GM23338 (cell line): ENCODE measurements at regions not wholly inside any gene's neighbourhood (a gene's known extent, or its start where the extent isn't known, plus 50 kb on each side); places are given as distances from the start of the nearest gene placed in this dataset.

ENCODE experiments used
- ATAC-seq: fragments of 200-7000 bp; cut with Tn5 transposase; 3 replicates; pipeline ENCODE4 v1.9.1; 2020
- DNase-seq: peaks from one replicate; pipeline ENCODE4 v3.0.0-alpha.2; 2015; ENCODE audit warnings: low spot score
- H2AFZ ChIP-seq: fragments of 200-600 bp; sonication (generic); 2 replicates; pipeline ENCODE4 v1.8.0; 2016; ENCODE audit warnings: antibody characterized with exemption, mild to moderate bottlenecking, moderate library complexity
- H3F3A ChIP-seq: fragments of 200-600 bp; sonication (generic); replicated peaks from 2 replicates; pipeline ENCODE4 v1.8.0; 2017; ENCODE audit warnings: antibody characterized with exemption, mixed run types, low read depth
- H3K27ac ChIP-seq: fragments of 200-600 bp; sonication (generic); 2 replicates; pipeline ENCODE4 v1.6.1; 2016; ENCODE audit warnings: low read depth
- H3K27me3 ChIP-seq: fragments of 200-600 bp; sonication (generic); 2 replicates; pipeline ENCODE4 v1.8.0; 2016; ENCODE audit warnings: mild to moderate bottlenecking, mixed run types, moderate library complexity; ENCODE audit not compliant: insufficient read depth
- H3K36me3 ChIP-seq: fragments of 200-600 bp; sonication (generic); 2 replicates; pipeline ENCODE4 v1.8.0; 2016; ENCODE audit warnings: mild to moderate bottlenecking; ENCODE audit not compliant: insufficient read depth
- H3K4me1 ChIP-seq: fragments of 200-600 bp; sonication (generic); 2 replicates; pipeline ENCODE4 v1.8.0; 2016; ENCODE audit warnings: mild to moderate bottlenecking, moderate library complexity; ENCODE audit not compliant: insufficient read depth
- H3K4me2 ChIP-seq: fragments of 200-600 bp; sonication (generic); 2 replicates; pipeline ENCODE4 v1.7.1; 2017; ENCODE audit warnings: mixed run types
- H3K4me3 ChIP-seq: fragments of 200-600 bp; sonication (generic); 2 replicates; pipeline ENCODE4 v1.6.1; 2016; ENCODE audit warnings: mixed run types
- H3K79me2 ChIP-seq: fragments of 200-600 bp; sonication (generic); replicated peaks from 2 replicates; pipeline ENCODE4 v1.8.0; 2017; ENCODE audit warnings: mild to moderate bottlenecking; ENCODE audit not compliant: insufficient read depth
- H3K9me2 ChIP-seq: fragments of 200-600 bp; sonication (generic); 2 replicates; pipeline ENCODE4 v1.8.0; 2017; ENCODE audit not compliant: insufficient read depth
- H4K20me1 ChIP-seq: fragments of 200-600 bp; sonication (generic); replicated peaks from 2 replicates; pipeline ENCODE4 v1.8.0; 2017; ENCODE audit warnings: mild to moderate bottlenecking; ENCODE audit not compliant: insufficient read depth
- H3K27ac Mint-ChIP-seq: 2 replicates; pipeline ENCODE4 v1.8.0; 2020; ENCODE audit warnings: inconsistent platforms, mild to moderate bottlenecking, moderate library complexity, mixed read lengths
- H3K27me3 Mint-ChIP-seq: 3 replicates; pipeline ENCODE4 v1.8.0; 2022; ENCODE audit warnings: low read depth, mild to moderate bottlenecking, moderate library complexity, mixed read lengths, inconsistent platforms; ENCODE audit not compliant: insufficient read depth, poor library complexity
- H3K36me3 Mint-ChIP-seq: 3 replicates; pipeline ENCODE4 v1.8.0; 2021; ENCODE audit warnings: low read depth, mild to moderate bottlenecking, inconsistent platforms, moderate library complexity, mixed read lengths
- H3K4me1 Mint-ChIP-seq: 3 replicates; pipeline ENCODE4 v1.8.0; 2020; ENCODE audit warnings: mild to moderate bottlenecking, inconsistent platforms, mixed read lengths
- H3K4me3 Mint-ChIP-seq: 3 replicates; pipeline ENCODE4 v1.8.0; 2021; ENCODE audit warnings: moderate library complexity, mild to moderate bottlenecking, inconsistent platforms, mixed read lengths
- H3K9me3 Mint-ChIP-seq: 3 replicates; pipeline ENCODE4 v1.8.0; 2020; ENCODE audit warnings: moderate library complexity, mild to moderate bottlenecking, inconsistent platforms, mixed read lengths
- CREB1 ChIP-seq: fragments of 250-450 bp; sonication (Bioruptor Pico); IDR thresholded peaks from 2 replicates; pipeline ENCODE4 v1.5.0; 2020; ENCODE audit warnings: low read depth, mild to moderate bottlenecking, moderate library complexity
- CTCF ChIP-seq, 2 experiments: fragments of 200-600 bp in 1 of 2; sonication (generic) in 1 of 2; conservative IDR thresholded peaks; 2 replicates each; pipeline versions ENCODE4 v1.5.1 to v1.6.1; 2016 to 2017; ENCODE audit warnings: antibody characterized with exemption in 2 of 2, low read depth in 2 of 2, mild to moderate bottlenecking in 2 of 2, moderate library complexity in 1 of 2
- ETS1 ChIP-seq: IDR thresholded peaks from 2 replicates; pipeline ENCODE4 v1.6.1; 2016; ENCODE audit warnings: antibody characterized with exemption
- EZH2 ChIP-seq: fragments of 200-600 bp; sonication (generic); IDR thresholded peaks from one replicate; pipeline ENCODE4 v1.8.0; 2017; ENCODE audit warnings: antibody characterized with exemption, mild to moderate bottlenecking, low read depth; ENCODE audit not compliant: unreplicated experiment
- EZH2phosphoT487 ChIP-seq: fragments of 200-600 bp; sonication (generic); IDR thresholded peaks from one replicate; pipeline ENCODE4 v1.8.1; 2018; ENCODE audit warnings: antibody characterized with exemption; ENCODE audit not compliant: unreplicated experiment
- JUNB ChIP-seq: IDR thresholded peaks from one replicate; pipeline ENCODE4 v1.6.1; 2016; ENCODE audit warnings: antibody characterized with exemption; ENCODE audit not compliant: unreplicated experiment
- NANOG ChIP-seq: IDR thresholded peaks from 2 replicates; pipeline ENCODE4 v1.6.1; 2016; ENCODE audit warnings: antibody characterized with exemption, borderline replicate concordance
- POLR2AphosphoS5 ChIP-seq: IDR thresholded peaks from 2 replicates; pipeline ENCODE4 v1.6.1; 2016; ENCODE audit warnings: antibody characterized with exemption, low read depth
- REST ChIP-seq: IDR thresholded peaks from one replicate; pipeline ENCODE4 v1.6.1; 2018; ENCODE audit warnings: antibody characterized with exemption; ENCODE audit not compliant: unreplicated experiment
- STAT1 ChIP-seq: IDR thresholded peaks from one replicate; pipeline ENCODE4 v1.6.1; 2016; ENCODE audit warnings: antibody characterized with exemption; ENCODE audit not compliant: unreplicated experiment
- ZNF114 ChIP-seq: fragments of 250-450 bp; sonication (Bioruptor Pico); IDR thresholded peaks from 2 replicates; pipeline ENCODE4 v1.5.0; 2020; ENCODE audit warnings: mild to moderate bottlenecking, moderate library complexity
- ZNF331 ChIP-seq: fragments of 250-450 bp; sonication (Bioruptor Pico); IDR thresholded peaks from 2 replicates; pipeline ENCODE4 v1.5.0; 2020; ENCODE audit warnings: low read depth, mild to moderate bottlenecking, moderate library complexity
- ZNF462 ChIP-seq: fragments of 250-450 bp; sonication (Bioruptor Pico); IDR thresholded peaks from 2 replicates; pipeline ENCODE4 v1.5.0; 2020; ENCODE audit warnings: mild to moderate bottlenecking, moderate library complexity

- Histone ChIP-seq H3K4me2 (no peak overlapping the region), H3K27ac (no peak overlapping the region), H3F3A (no peaks in the 10 kb centered on the region), H3K4me1 (no peaks in the 10 kb centered on the region), H3K79me2 (no peaks in the 10 kb centered on the region), H3K4me3 (no peak overlapping the region), H3K9me2 (no peaks in the 10 kb centered on the region), H4K20me1 (no peaks in the 10 kb centered on the region), H3K27me3 (no peaks in the 10 kb centered on the region), H2AFZ (no peak overlapping the region), H3K36me3 (no peaks in the 10 kb centered on the region)
- TF ChIP-seq ZNF462 (no peak), ZNF114 (no peak), JUNB (no peak), CREB1 (CRISPR knock-in tag) (no peak), EZH2 (no peak), CTCF (conservative IDR thresholded peaks at IDR 0.05; ENCODE audit: low read depth in 2 of 2) (no peak), ETS1 (no peak), STAT1 (no peak), NANOG (no peak), REST (no peak), POLR2AphosphoS5 (no peak), ZNF331 (CRISPR knock-in tag) (no peak), EZH2phosphoT487 (no peak)
- Mint-ChIP-seq H3K27me3 (no peaks in the 10 kb centered on the region), H3K4me1 (no peaks in the 10 kb centered on the region), H3K36me3 (no peaks in the 10 kb centered on the region; the same call in 2 of the 3 replicates), H3K4me3 (no peak overlapping the region), H3K9me3 (peaks cover 3% of the 10 kb centered on the region; the same call in 2 of the 3 replicates), H3K27ac (no peak overlapping the region)
- ATAC-seq = no peak
- DNase-seq = no peak
Observed at GRCh38 chr9:23243523-23243922, 582.5 kb downstream of the ELAVL2 start.
